Jurkat, Clone E6-1 (cell line): ENCODE measurements at regions not wholly inside any gene's neighbourhood (a gene's known extent, or its start where the extent isn't known, plus 50 kb on each side); places are given as distances from the start of the nearest gene placed in this dataset.
"Not testable (repeated sequence)": the region's sequence is repeated elsewhere in the genome, so short reads cannot be mapped to it uniquely, and the experiment has no call there.

Experiments
- DNase-seq: peaks from one replicate; pipeline ENCODE4 v3.0.0-alpha.2; 2011; ENCODE audit warnings: low read depth, low spot score
- H3K4me3 ChIP-seq: 2 replicates; pipeline ENCODE4 v1.5.1; 2011; ENCODE audit warnings: mild to moderate bottlenecking, low read length, control low read depth, moderate library complexity

GRCh38 chr9:124123621-124124020 is 112.1 kb downstream of the LHX2 start:
- DNase-seq, H3K4me3 ChIP-seq: not testable (repeated sequence)

- DNase-seq: no peak
- H3K4me3 ChIP-seq: no peak overlapping the region
These were observed 113.4 kb downstream of the LHX2 start for GRCh38 chr9:124124729-124125650.

GRCh38 chr9:124125651-124125977 is 114.0 kb downstream of the LHX2 start:
- H3K4me3 ChIP-seq: no peak overlapping the region
- no peak for DNase-seq

GRCh38 chr9:124126648-124127646 is 115.4 kb downstream of the LHX2 start:
- DNase-seq: peak; percentile 58

GRCh38 chr9:124128568-124129166 is 117.1 kb downstream of the LHX2 start:
- no peak overlapping the region for H3K4me3 ChIP-seq
- no peak for DNase-seq

More at GRCh38 chr9:124126648-124127646, 115.4 kb downstream of the LHX2 start:
- no peak overlapping the region for H3K4me3 ChIP-seq

GRCh38 chr9:124130277-124131075 is 118.9 kb downstream of the LHX2 start:
- no peak for DNase-seq
- no peak overlapping the region for H3K4me3 ChIP-seq

GRCh38 chr9:124131518-124131917 is 120.0 kb downstream of the LHX2 start:
- H3K4me3 ChIP-seq, DNase-seq: not testable (repeated sequence)

GRCh38 chr9:124132671-124133147 is 121.1 kb downstream of the LHX2 start:
- DNase-seq: no peak
- H3K4me3 ChIP-seq: no peak overlapping the region

GRCh38 chr9:124133727-124134126 is 122.2 kb downstream of the LHX2 start:
- DNase-seq: no peak

GRCh38 chr9:124134526-124134925 is 123.0 kb downstream of the LHX2 start:
- no peak for DNase-seq
- no peak overlapping the region for H3K4me3 ChIP-seq

More at GRCh38 chr9:124133727-124134126, 122.2 kb downstream of the LHX2 start:
- H3K4me3 ChIP-seq: no peak overlapping the region

- H3K4me3 ChIP-seq: no peak overlapping the region
- DNase-seq: no peak
These were observed 121.9 kb upstream of the NEK6 start for GRCh38 chr9:124135813-124136365.

GRCh38 chr9:124137009-124137943 is 120.5 kb upstream of the NEK6 start:
- H3K4me3 ChIP-seq: no peak overlapping the region
- no peak for DNase-seq

GRCh38 chr9:124137944-124138335 is 119.8 kb upstream of the NEK6 start:
- H3K4me3 ChIP-seq: no peak overlapping the region

GRCh38 chr9:124139001-124139400 is 118.7 kb upstream of the NEK6 start:
- H3K4me3 ChIP-seq: no peak overlapping the region
- DNase-seq: no peak

More at GRCh38 chr9:124137944-124138335, 119.8 kb upstream of the NEK6 start:
- DNase-seq: no peak

GRCh38 chr9:124140941-124141568 is 116.7 kb upstream of the NEK6 start:
- DNase-seq: no peak
- H3K4me3 ChIP-seq: no peak overlapping the region

GRCh38 chr9:124144561-124145123 is 113.1 kb upstream of the NEK6 start:
- H3K4me3 ChIP-seq, DNase-seq: not testable (repeated sequence)
